GM18508 (cell line): ENCODE measurements at regions not wholly inside any gene's neighbourhood (a gene's known extent, or its start where the extent isn't known, plus 50 kb on each side); places are given as distances from the start of the nearest gene placed in this dataset.

Experiments
- ATAC-seq: cut with Tn5 transposase; IDR thresholded peaks from one replicate; pipeline ENCODE4 v1.9.1; 2021; ENCODE audit warnings: moderate number of reproducible peaks; ENCODE audit not compliant: insufficient read depth, unreplicated experiment

- no peak for ATAC-seq
Observed at GRCh38 chr18:68040198-68040597, 523.7 kb upstream of the DSEL start.

GRCh38 chr18:68035774-68036522, 519.4 kb upstream of the DSEL start:
- no peak for ATAC-seq

GRCh38 chr18:68034296-68034695, 517.8 kb upstream of the DSEL start:
- ATAC-seq, result no peak

DNA sequence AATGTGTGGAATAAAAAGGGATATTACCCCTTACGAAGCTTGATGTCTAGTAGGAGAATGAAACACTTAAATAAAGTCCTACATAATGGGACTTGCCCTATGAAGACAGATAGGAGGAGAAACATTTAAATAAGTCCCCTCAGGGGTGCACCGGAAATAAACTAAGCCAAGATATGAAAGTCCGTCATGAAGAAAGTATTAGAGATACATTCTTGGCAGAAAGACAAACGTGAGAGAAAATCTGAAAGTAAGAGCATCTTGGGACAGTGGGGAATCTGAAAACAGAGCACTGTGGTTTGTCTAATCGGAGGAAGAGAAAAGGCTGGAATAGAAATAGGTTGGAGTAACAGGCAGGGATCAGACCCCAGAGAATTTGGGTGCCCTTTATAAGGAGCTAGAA, 516.9 kb upstream of the DSEL start:
- ATAC-seq, result no peak

DNA sequence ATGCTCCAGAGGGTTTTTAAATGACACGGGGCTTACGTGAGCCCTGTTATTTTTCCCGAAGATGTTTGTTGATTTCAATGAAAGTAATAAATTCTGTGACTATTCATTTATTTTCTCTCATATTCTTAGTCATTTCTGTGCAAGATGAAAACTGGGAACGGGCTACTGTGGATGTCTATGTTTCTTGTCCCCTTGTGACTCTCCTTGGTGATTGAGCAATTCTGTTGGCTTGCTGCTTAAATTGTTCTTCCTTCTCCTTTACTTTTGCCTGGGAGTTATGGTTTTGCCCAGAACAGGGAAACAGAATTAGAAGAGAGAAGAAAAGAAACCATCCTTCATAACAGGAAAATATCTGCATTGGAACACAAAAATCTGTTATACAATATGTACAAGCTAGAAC, 508.2 kb upstream of the DSEL start:
- no peak for ATAC-seq

- ATAC-seq, result no peak
Observed at GRCh38 chr18:68017385-68017784, 500.9 kb upstream of the DSEL start.

DNA sequence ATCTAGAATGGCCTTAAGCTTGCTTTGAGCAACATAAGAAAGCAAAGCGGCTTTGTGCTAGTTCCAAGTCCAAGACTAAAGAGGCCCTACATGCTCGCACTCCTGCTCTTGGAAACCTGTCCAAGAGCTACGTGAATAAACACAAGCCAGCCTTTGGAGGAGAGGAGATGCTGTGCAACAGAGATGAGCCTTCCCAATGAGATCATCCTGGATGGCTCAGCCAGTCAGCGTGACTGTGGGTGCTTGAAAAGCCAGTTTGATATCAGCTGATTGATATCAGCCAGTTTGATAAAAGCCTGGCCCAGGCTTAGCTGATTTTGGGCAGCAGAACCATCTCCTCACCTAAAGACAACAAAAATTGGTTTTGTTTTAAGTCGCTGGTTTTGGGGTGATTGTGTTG, 481.0 kb upstream of the DSEL start:
- ATAC-seq, result no peak

DNA sequence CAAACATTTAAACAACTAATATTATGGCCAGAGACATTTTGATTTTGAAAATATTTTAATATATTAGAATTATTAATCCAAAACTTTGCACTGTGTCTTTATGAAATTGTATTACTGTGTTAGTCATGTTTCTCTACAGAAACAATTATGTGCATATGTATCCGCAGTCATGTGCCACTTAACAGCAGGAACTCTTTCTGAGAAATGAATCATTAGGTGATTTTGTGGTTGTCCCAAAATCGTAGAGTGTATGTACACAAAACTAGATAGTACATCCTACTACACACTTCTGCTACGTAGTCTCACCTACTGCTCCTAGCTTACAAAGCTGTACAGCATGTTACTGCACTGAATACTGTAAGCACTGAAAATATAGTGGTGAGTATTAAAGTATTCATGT, 479.2 kb upstream of the DSEL start:
- ATAC-seq, result no peak

DNA sequence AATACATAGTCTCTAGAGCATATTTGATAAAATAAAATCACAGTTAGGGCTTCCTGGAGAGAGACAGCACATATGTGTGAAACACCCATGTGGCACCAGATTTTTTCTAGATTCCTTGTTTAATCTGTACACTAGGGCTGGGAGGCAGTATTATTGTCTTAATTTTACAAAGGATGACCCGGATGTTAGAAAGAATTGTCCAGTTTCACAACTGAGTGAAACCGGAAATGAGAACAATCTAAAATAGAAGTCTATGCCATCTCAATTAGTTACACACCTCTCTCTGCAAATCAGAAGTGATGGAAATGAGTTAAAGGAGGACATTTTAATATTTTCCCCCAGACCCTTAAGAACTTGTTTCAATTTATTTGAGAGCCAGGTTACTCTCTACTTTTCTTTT, 463.7 kb upstream of the DSEL start:
- ATAC-seq, result no peak

DNA sequence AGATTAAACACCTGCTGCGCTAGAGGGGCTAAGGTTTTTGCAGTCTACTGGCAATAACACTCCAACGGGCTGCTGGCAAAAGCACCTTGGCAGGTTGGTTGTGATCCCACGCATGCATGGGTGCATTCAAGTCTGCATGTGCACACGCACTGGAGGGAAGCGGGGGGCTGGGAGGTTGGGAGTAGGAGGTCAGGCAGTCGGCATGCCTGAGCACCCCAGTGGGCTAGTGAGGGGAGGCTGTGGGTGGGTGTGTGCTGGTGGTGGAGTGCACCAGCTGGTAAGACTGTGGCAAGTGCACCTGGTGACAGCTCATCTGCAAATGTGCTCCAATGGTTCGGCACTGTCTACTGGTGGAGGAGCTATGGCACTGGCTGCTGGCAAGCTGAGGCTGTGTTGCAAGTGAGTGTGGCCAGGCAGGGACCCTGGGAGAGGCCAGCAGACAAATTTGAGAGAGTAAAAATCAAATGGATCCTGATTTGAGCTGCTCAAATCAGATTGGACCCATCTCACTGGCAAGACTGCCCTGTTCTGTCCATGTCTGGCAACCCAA, 460.6 kb upstream of the DSEL start:
- ATAC-seq, result no peak

DNA sequence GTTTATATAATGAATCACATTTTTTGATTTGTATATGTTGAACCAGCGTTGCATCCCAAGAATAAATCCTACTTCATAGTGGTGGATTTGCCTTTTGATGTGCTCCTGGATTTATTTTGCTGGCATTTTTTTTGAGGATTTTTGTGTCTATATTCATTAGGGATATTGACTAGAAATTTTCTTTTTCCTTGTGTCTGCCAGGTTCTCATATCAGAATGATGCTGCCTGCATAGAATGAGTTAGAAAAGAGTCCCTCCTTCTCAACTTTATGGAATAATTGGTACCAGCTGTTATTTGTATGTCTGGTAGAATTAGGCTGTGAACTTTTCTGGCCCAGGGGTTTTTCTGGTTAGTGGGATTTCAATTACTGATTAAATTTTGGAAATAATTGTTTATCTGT, 457.4 kb upstream of the DSEL start:
- ATAC-seq, result no peak

- ATAC-seq, result no peak
Observed at GRCh38 chr18:67969458-67969857, 452.9 kb upstream of the DSEL start.

GRCh38 chr18:67966224-67966623, 449.7 kb upstream of the DSEL start:
- no peak for ATAC-seq

DNA sequence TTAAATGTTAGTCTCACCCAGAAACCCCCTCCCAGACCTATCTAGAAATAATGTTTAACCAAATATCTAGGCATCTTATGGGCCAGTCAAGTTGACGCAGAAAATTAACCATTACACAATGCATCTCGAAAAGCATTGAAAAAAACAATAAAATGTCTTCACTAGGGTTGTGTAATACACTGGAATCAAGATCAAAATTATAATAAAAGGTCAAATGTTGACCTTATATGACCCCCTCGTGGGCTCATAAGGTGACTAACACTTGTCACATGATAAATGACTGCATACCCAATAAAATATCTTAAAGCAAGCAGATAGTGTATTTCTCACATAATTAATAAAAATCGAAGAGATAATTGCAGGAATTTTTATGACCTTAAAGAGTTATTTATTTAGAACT, 447.9 kb upstream of the DSEL start:
- no peak for ATAC-seq

DNA sequence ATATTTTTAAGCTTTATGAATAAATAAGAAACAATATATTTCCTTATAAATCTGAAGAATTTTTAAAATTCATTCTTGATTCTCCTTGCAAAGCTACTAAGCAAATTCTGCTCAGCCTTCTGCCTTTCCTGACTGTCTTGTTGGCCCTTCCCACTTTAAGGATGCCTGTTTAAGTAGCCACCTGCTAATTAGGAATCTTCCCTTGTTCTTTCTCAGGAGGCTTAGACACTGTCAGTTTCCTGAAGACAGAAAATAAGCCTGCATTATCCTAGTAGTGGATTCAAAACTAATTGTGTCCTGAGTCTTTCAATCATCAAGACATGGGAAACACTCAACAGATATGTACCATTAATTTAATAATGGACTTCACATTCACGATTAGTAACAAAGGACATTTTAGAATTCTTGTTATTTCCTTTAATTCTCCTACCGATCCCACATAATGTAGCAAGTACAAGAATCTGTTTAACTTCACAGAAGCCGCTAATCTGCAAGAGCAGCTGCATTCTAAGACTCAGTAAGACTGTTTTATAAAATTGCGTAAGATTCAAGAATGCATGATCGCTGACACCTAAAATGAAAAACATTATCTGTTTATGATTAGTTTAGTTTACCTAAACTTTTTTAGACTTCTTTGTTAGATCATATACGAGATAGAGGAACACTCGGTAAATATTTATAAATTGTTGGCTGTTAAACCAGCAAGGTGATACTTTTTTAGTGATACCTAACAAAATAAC, 445.4 kb upstream of the DSEL start:
- ATAC-seq, result no peak

- ATAC-seq, result no peak
Observed at GRCh38 chr18:67957684-67958083, 441.2 kb upstream of the DSEL start.

- ATAC-seq, result no peak
Observed at GRCh38 chr18:67954594-67954993, 438.1 kb upstream of the DSEL start.

DNA sequence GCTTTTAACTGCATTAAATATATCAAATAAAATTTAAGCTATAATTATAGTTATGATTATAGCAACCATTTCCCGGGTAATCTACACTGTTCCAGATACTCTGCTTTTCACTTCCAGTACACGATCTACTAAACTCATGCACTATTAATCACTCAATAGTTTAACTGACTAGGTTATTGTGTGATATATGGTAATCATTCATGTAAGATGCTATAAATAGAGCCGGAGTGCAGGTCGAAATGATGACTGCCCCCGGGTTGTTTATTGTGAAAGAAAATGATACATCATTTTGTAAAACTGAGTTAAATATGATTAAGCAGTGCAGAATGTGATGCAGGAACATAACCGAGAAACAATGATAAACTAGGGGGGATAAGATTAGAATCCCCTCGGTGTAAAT, 434.6 kb upstream of the DSEL start:
- ATAC-seq, result no peak

GRCh38 chr18:67938660-67939059, 422.1 kb upstream of the DSEL start:
- ATAC-seq, result no peak

DNA sequence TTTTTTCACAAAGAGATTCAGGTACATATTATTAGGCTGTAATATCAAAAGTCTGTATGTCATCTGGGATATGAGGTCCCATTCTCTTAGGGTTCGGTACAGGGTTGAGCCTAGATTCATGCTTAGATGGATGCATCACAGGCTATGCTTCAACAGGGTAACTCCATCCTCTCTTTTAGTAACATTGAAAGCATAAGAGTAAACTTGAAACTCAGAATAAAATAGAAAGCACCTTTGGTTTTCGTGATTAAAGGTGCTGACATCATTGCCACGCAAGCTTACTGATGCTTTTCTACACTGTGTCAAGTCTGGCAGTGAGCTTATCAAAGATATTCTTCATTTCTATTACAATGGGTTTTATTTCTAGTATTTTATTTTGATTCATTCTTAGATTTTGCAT, 419.1 kb upstream of the DSEL start:
- no peak for ATAC-seq

DNA sequence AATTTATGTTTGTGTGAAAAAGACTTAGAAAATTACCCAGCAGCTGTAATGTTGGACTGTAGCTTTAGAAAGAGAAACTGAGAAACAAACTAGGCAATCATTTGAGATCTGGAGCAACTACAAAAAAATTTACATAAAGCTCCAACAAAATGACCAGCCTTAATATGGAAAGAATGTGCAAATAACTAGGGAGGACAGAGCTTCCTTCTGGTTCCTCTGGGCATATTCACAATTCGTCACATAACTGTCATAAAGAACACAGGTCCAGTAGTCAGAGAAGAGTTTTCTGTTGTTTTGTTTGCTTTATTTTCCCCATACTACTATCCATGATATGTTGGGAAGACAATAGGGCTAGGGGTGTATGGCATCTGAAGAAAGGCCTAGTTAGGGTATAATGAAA, 416.8 kb upstream of the DSEL start:
- no peak for ATAC-seq

DNA sequence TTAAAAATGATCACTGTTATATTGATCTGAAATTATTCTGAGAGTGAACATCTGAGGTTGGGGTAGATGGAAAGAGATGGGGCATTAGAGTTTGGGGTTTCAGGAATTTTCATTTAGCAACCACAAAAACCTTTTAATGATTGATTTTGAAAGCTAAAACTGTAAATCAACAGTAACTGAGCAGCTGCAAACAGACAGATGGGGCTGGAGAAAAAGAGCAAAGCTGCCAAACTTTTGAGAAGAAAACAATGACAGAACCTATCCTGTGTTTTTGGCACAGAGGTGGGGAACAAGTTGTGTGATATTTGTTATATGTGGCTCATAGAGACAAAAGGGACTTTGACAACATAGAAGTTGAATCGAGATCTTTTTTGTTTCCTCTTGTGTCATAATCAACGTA, 415.8 kb upstream of the DSEL start:
- no peak for ATAC-seq
